Colonic mucosa (tissue), 4 donors: ENCODE measurements at regions not wholly inside any gene's neighbourhood (a gene's known extent, or its start where the extent isn't known, plus 50 kb on each side); places are given as distances from the start of the nearest gene placed in this dataset.

ENCODE experiments used
- DNase-seq: peaks from one replicate; pipeline ENCODE4 v3.0.0-alpha.2; 2020
- H3K27ac ChIP-seq: fragments of 200-600 bp; one replicate; pipeline ENCODE4 v1.8.0; 2021
- H3K27me3 ChIP-seq: fragments of 200-600 bp; one replicate; pipeline ENCODE4 v1.8.0; 2021
- H3K36me3 ChIP-seq: fragments of 200-600 bp; one replicate; pipeline ENCODE4 v1.8.0; 2021
- H3K4me1 ChIP-seq: fragments of 200-600 bp; one replicate; pipeline ENCODE4 v1.8.0; 2021; ENCODE audit warnings: mild to moderate bottlenecking
- H3K4me3 ChIP-seq: fragments of 200-600 bp; one replicate; pipeline ENCODE4 v1.8.0; 2021
- H3K9ac ChIP-seq, 2 donors: one replicate each; pipeline ENCODE4 v1.7.0; 2013; ENCODE audit warnings: control low read depth in 2 of 2, low read depth in 2 of 2, low read length in 2 of 2
- H3K9me3 ChIP-seq: fragments of 200-600 bp; one replicate; pipeline ENCODE4 v1.8.0; 2021
- CTCF ChIP-seq: fragments of 200-600 bp; IDR thresholded peaks from one replicate; pipeline ENCODE4 v1.8.0; 2022; ENCODE audit warnings: antibody characterized with exemption, mild to moderate bottlenecking
- intact Hi-C: fragments of 100-400 bp; cut with DNase I; formaldehyde crosslinking; loops from one replicate; pipeline ENCODE4 v1.14.1; 2022
- donor health status: healthy.
- donor health status: DM: no; HTN: no; CAD: no.
- donor health status: DM: no; HTN: no; CAD: no.

- Histone ChIP-seq H3K4me1 (no peaks in the 10 kb centered on the region), H3K9me3 (no peaks in the 10 kb centered on the region), H3K27ac (no peak overlapping the region), H3K36me3 (no peaks in the 10 kb centered on the region), H3K27me3 (no peaks in the 10 kb centered on the region), H3K9ac (no peak overlapping the region), H3K4me3 (no peak overlapping the region)
- DNase-seq: no peak
- TF ChIP-seq CTCF: no peak
- intact Hi-C loops: no loop called here
These were observed 269.1 kb downstream of the KIF4B start for GRCh38 chr5:155282503-155283107.

GRCh38 chr5:155285706-155286105 is 272.2 kb downstream of the KIF4B start:
- Histone ChIP-seq H3K36me3 (no peaks in the 10 kb centered on the region), H3K9ac (no peak overlapping the region), H3K4me3 (no peak overlapping the region), H3K9me3 (no peaks in the 10 kb centered on the region), H3K27me3 (no peaks in the 10 kb centered on the region), H3K27ac (no peak overlapping the region), H3K4me1 (no peaks in the 10 kb centered on the region)
- intact Hi-C loops: no loop called here
- no peak for TF ChIP-seq CTCF
- no peak for DNase-seq

- Histone ChIP-seq H3K36me3 (no peaks in the 10 kb centered on the region), H3K9ac (no peak overlapping the region), H3K27ac (no peak overlapping the region), H3K4me1 (no peaks in the 10 kb centered on the region), H3K27me3 (no peaks in the 10 kb centered on the region), H3K9me3 (no peaks in the 10 kb centered on the region), H3K4me3 (no peak overlapping the region)
- TF ChIP-seq CTCF: no peak
- DNase-seq: no peak
- intact Hi-C loops: no loop called here
These were observed 277.4 kb downstream of the KIF4B start for GRCh38 chr5:155290937-155291336.

- Histone ChIP-seq H3K4me1 (no peaks in the 10 kb centered on the region), H3K27ac (no peak overlapping the region), H3K9ac (no peak overlapping the region), H3K9me3 (no peaks in the 10 kb centered on the region), H3K36me3 (no peaks in the 10 kb centered on the region), H3K27me3 (no peaks in the 10 kb centered on the region), H3K4me3 (no peak overlapping the region)
- TF ChIP-seq CTCF: no peak
- intact Hi-C loops: no loop called here
- no peak for DNase-seq
These were observed 280.1 kb downstream of the KIF4B start for GRCh38 chr5:155293605-155294178.

- no peak overlapping the region for H3K9ac ChIP-seq
- DNase-seq: no peak
- no peaks in the 10 kb centered on the region for H3K36me3 ChIP-seq
- no peaks in the 10 kb centered on the region for H3K9me3 ChIP-seq
- H3K4me1 ChIP-seq: no peaks in the 10 kb centered on the region
- no peak overlapping the region for H3K4me3 ChIP-seq
- no peaks in the 10 kb centered on the region for H3K27me3 ChIP-seq
- no peak for TF ChIP-seq CTCF
- intact Hi-C loops: no loop called here
- no peak overlapping the region for H3K27ac ChIP-seq
These were observed 281.6 kb downstream of the KIF4B start for GRCh38 chr5:155295111-155295510.
